ELF-1 (cell line): ENCODE measurements at regions not wholly inside any gene's neighbourhood (a gene's known extent, or its start where the extent isn't known, plus 50 kb on each side); places are given as distances from the start of the nearest gene placed in this dataset.

Source experiments
- DNase-seq: peaks from one replicate; pipeline ENCODE4 v3.0.0-alpha.2; 2016; ENCODE audit warnings: low read depth, low spot score

- DNase-seq = no peak
These were observed 261.9 kb upstream of the ZNF462 start for GRCh38 chr9:106600955-106601560.

- DNase-seq = no peak
These were observed 260.6 kb upstream of the ZNF462 start for GRCh38 chr9:106602344-106602743.

GRCh38 chr9:106613250-106613737, 249.7 kb upstream of the ZNF462 start:
- no peak for DNase-seq

GRCh38 chr9:106615118-106615889, 247.7 kb upstream of the ZNF462 start:
- DNase-seq = no peak

GRCh38 chr9:106616026-106616425, 246.9 kb upstream of the ZNF462 start:
- DNase-seq = no peak

GRCh38 chr9:106616851-106617345, 246.1 kb upstream of the ZNF462 start:
- no peak for DNase-seq

- no peak for DNase-seq
These were observed 243.8 kb upstream of the ZNF462 start for GRCh38 chr9:106619211-106619610.

GRCh38 chr9:106620081-106620480, 242.9 kb upstream of the ZNF462 start:
- no peak for DNase-seq

GRCh38 chr9:106620866-106621265, 242.1 kb upstream of the ZNF462 start:
- no peak for DNase-seq

GRCh38 chr9:106621313-106622163, 241.4 kb upstream of the ZNF462 start:
- DNase-seq = no peak

- no peak for DNase-seq
These were observed 240.8 kb upstream of the ZNF462 start for GRCh38 chr9:106622164-106622487.

- no peak for DNase-seq
These were observed 239.4 kb upstream of the ZNF462 start for GRCh38 chr9:106623558-106623957.

GRCh38 chr9:106625259-106625789, 237.6 kb upstream of the ZNF462 start:
- DNase-seq = no peak

GRCh38 chr9:106626936-106627335, 236.0 kb upstream of the ZNF462 start:
- DNase-seq = no peak

- no peak for DNase-seq
These were observed 230.3 kb upstream of the ZNF462 start for GRCh38 chr9:106632621-106633020.

- DNase-seq = no peak
These were observed 228.8 kb upstream of the ZNF462 start for GRCh38 chr9:106634183-106634582.

GRCh38 chr9:106634641-106635040, 228.3 kb upstream of the ZNF462 start:
- DNase-seq = no peak

- no peak for DNase-seq
These were observed 225.5 kb upstream of the ZNF462 start for GRCh38 chr9:106637486-106637885.

GRCh38 chr9:106639873-106640568, 222.9 kb upstream of the ZNF462 start:
- no peak for DNase-seq

- DNase-seq = no peak
These were observed 219.6 kb upstream of the ZNF462 start for GRCh38 chr9:106643211-106643930.

GRCh38 chr9:106644661-106645060, 218.3 kb upstream of the ZNF462 start:
- DNase-seq = no peak
